ENCODE measurements at regions not wholly inside any gene's neighbourhood (a gene's known extent, or its start where the extent isn't known, plus 50 kb on each side); places are given as distances from the start of the nearest gene placed in this dataset.

DNA sequence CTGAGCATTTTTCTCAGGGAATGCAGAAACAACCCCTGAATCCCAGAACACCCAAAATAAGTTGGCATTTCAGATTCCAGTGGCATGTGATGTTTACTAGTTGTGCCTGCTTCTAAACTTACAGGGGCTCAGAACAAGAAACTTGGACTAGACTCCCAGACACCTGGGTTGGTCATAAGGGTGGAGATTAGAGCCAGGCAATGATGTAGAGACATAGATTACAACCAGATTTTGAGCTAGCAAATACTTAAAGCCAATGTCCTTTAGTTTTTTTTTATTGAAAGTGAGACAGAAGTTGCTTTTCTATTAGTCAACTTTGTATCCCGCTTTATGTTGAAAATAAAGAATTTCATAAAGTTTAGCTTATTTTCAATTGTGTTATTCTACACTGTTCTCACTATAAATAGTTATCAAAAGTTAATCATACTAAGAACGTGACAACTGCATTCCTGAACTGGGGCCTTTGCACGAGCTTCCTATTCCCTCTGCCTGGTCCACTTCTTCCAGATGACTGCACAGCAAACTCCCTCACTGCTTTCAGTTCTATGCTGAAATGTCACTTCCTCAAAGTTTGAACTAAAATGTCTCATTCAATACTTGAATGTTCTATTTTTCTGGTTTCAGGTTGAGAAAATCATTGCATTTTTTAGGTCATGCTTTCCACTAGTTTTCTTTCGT, 224.7 kb upstream of the PPP1R2C start:
- H3K9ac ChIP-seq (ENCODE audit: control insufficient read depth, extremely low read depth, insufficient read depth, low read length): no peak overlapping the region
- DNase-seq (ENCODE audit: low read depth, low spot score): no peak
- H3K9me1 ChIP-seq (ENCODE audit: control insufficient read depth, extremely low read depth, insufficient read depth, low read length): no peaks in the 10 kb centered on the region
- no peaks in the 10 kb centered on the region for H3K36me3 ChIP-seq (ENCODE audit: control insufficient read depth in 2 of 2, extremely low read depth in 1 of 2, insufficient read depth in 2 of 2, low read length in 2 of 2)
- H2AFZ ChIP-seq (ENCODE audit: control insufficient read depth, low read length): no peak overlapping the region
- H3K9me3 ChIP-seq (ENCODE audit: control insufficient read depth, low read depth, low read length): no peaks in the 10 kb centered on the region
- dilution Hi-C loops (cut with MboI; ENCODE audit: extremely low pct_ligation_motif_present, low sequenced_read_pairs): no loop called here
- no peak overlapping the region for H3K27ac ChIP-seq (ENCODE audit: control insufficient read depth, insufficient read depth, low read length)
- H3K27me3 ChIP-seq (ENCODE audit: control insufficient read depth, extremely low read depth, insufficient read depth, low read length): peaks cover 4% of the 10 kb centered on the region
- FAIRE-seq: no peak
- TF ChIP-seq, protein P1, sequence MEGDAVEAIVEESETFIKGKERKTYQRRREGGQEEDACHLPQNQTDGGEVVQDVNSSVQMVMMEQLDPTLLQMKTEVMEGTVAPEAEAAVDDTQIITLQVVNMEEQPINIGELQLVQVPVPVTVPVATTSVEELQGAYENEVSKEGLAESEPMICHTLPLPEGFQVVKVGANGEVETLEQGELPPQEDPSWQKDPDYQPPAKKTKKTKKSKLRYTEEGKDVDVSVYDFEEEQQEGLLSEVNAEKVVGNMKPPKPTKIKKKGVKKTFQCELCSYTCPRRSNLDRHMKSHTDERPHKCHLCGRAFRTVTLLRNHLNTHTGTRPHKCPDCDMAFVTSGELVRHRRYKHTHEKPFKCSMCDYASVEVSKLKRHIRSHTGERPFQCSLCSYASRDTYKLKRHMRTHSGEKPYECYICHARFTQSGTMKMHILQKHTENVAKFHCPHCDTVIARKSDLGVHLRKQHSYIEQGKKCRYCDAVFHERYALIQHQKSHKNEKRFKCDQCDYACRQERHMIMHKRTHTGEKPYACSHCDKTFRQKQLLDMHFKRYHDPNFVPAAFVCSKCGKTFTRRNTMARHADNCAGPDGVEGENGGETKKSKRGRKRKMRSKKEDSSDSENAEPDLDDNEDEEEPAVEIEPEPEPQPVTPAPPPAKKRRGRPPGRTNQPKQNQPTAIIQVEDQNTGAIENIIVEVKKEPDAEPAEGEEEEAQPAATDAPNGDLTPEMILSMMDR (optimal IDR thresholded peaks at IDR 0.05 in 1 of 3, IDR thresholded peaks at IDR 0.05 in 1 of 3, conservative IDR thresholded peaks at IDR 0.05 in 1 of 3; ENCODE audit: extremely low read depth in 1 of 3, insufficient read depth in 2 of 3, low read length in 3 of 3): no peak
- TF ChIP-seq EZH2 (IDR thresholded peaks at IDR 0.05; ENCODE audit: low read length): no peak
- no peaks in the 10 kb centered on the region for H3K4me1 ChIP-seq (ENCODE audit: control insufficient read depth, extremely low read depth, insufficient read depth, low read length)
- no peak overlapping the region for H3K4me3 ChIP-seq (ENCODE audit: control insufficient read depth in 2 of 3, extremely low read depth in 1 of 3, insufficient read depth in 2 of 3, low read depth in 1 of 3, low read length in 3 of 3)
- no peaks in the 10 kb centered on the region for H4K20me1 ChIP-seq (ENCODE audit: control insufficient read depth, extremely low read depth, insufficient read depth, low read length)
- H3K4me2 ChIP-seq (ENCODE audit: control insufficient read depth, extremely low read depth, insufficient read depth, low read depth, low read length): no peak overlapping the region
- H3K79me2 ChIP-seq (ENCODE audit: control insufficient read depth, insufficient read depth, low read length): no peaks in the 10 kb centered on the region

DNA sequence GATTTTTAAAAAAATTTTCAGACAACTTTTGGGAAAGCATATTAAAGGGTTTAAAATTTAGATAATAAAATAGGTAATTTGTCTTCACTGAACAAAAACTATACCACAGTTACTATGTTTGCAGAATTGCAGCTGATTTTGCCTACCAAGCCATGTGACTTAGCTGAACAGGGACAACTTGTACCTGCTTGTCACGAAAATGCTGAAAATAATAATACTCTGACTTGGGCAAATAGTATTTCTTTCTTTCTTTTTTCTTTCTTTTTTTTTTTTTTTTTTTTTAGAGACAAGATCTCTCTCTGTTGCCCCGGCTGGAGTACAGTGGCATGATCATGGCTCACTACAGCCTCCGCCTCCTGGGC, 225.2 kb upstream of the PPP1R2C start:
- H3K27me3 ChIP-seq (ENCODE audit: control insufficient read depth, extremely low read depth, insufficient read depth, low read length): peaks cover 4% of the 10 kb centered on the region
- FAIRE-seq (no peak), DNase-seq (ENCODE audit: low read depth, low spot score) (no peak)
- TF ChIP-seq, protein P1 (optimal IDR thresholded peaks at IDR 0.05 in 1 of 3, IDR thresholded peaks at IDR 0.05 in 1 of 3, conservative IDR thresholded peaks at IDR 0.05 in 1 of 3; ENCODE audit: extremely low read depth in 1 of 3, insufficient read depth in 2 of 3, low read length in 3 of 3): no peak
- no peak for TF ChIP-seq EZH2 (IDR thresholded peaks at IDR 0.05; ENCODE audit: low read length)
- H3K9ac ChIP-seq (ENCODE audit: control insufficient read depth, extremely low read depth, insufficient read depth, low read length): no peak overlapping the region
- H3K4me2 ChIP-seq (ENCODE audit: control insufficient read depth, extremely low read depth, insufficient read depth, low read depth, low read length): no peak overlapping the region
- H3K9me3 ChIP-seq (ENCODE audit: control insufficient read depth, low read depth, low read length): no peaks in the 10 kb centered on the region
- H3K36me3 ChIP-seq (ENCODE audit: control insufficient read depth in 2 of 2, extremely low read depth in 1 of 2, insufficient read depth in 2 of 2, low read length in 2 of 2): no peaks in the 10 kb centered on the region
- H3K79me2 ChIP-seq (ENCODE audit: control insufficient read depth, insufficient read depth, low read length): no peaks in the 10 kb centered on the region
- H2AFZ ChIP-seq (ENCODE audit: control insufficient read depth, low read length): no peak overlapping the region
- no peaks in the 10 kb centered on the region for H3K4me1 ChIP-seq (ENCODE audit: control insufficient read depth, extremely low read depth, insufficient read depth, low read length)
- no peaks in the 10 kb centered on the region for H4K20me1 ChIP-seq (ENCODE audit: control insufficient read depth, extremely low read depth, insufficient read depth, low read length)
- no peak overlapping the region for H3K27ac ChIP-seq (ENCODE audit: control insufficient read depth, insufficient read depth, low read length)
- dilution Hi-C loops (cut with MboI; ENCODE audit: extremely low pct_ligation_motif_present, low sequenced_read_pairs): no loop called here
- no peak overlapping the region for H3K4me3 ChIP-seq (ENCODE audit: control insufficient read depth in 2 of 3, extremely low read depth in 1 of 3, insufficient read depth in 2 of 3, low read depth in 1 of 3, low read length in 3 of 3)
- no peaks in the 10 kb centered on the region for H3K9me1 ChIP-seq (ENCODE audit: control insufficient read depth, extremely low read depth, insufficient read depth, low read length)
